ENCODE measurements at regions not wholly inside any gene's neighbourhood (a gene's known extent, or its start where the extent isn't known, plus 50 kb on each side); places are given as distances from the start of the nearest gene placed in this dataset.

GRCh38 chr7:17044861-17045260 is 163.1 kb upstream of the AGR3 start:
- H3K27ac Mint-ChIP-seq (ENCODE audit: unreplicated experiment): no peak overlapping the region
- Histone ChIP-seq H3K9ac (ENCODE audit: low read length) (no peak overlapping the region), H3K4me3 (ENCODE audit: insufficient read depth, low read depth, low read length) (no peak overlapping the region), H3K4me1 (ENCODE audit: insufficient read depth, low read length) (peaks cover 15% of the 10 kb centered on the region), H3K79me2 (ENCODE audit: insufficient read depth, low read length) (no peaks in the 10 kb centered on the region), H3K4me2 (ENCODE audit: low read length) (no peak overlapping the region), H3K27ac (ENCODE audit: low read depth, low read length) (no peak overlapping the region), H3K36me3 (ENCODE audit: insufficient read depth, low read length) (no peaks in the 10 kb centered on the region), H3K9me3 (ENCODE audit: insufficient read depth, low read depth, low read length) (no peaks in the 10 kb centered on the region), H3K27me3 (ENCODE audit: insufficient read depth, low read length) (no peaks in the 10 kb centered on the region), H4K20me1 (ENCODE audit: insufficient read depth, low read length) (no peaks in the 10 kb centered on the region), H2AFZ (ENCODE audit: low read depth, low read length) (no peak overlapping the region)
- peaks cover 8% of the 10 kb centered on the region for H3K4me1 Mint-ChIP-seq (ENCODE audit: low read depth, unreplicated experiment)
- TF ChIP-seq CTCF (IDR thresholded peaks at IDR 0.05; ENCODE audit: insufficient read depth, low read depth, low read length): no peak
- TF ChIP-seq EZH2 (IDR thresholded peaks at IDR 0.05; ENCODE audit: insufficient read depth, low read length): no peak
- H3K36me3 Mint-ChIP-seq (ENCODE audit: low read depth, unreplicated experiment): peaks cover 2% of the 10 kb centered on the region
- peak; percentile 17 for FAIRE-seq
- peaks cover 3% of the 10 kb centered on the region for H3K9me3 Mint-ChIP-seq (ENCODE audit: unreplicated experiment)
- no peaks in the 10 kb centered on the region for H3K27me3 Mint-ChIP-seq (ENCODE audit: low read depth, unreplicated experiment)
- no peak overlapping the region for H3K4me3 Mint-ChIP-seq (ENCODE audit: unreplicated experiment)
- DNase-seq (ENCODE audit: low read depth): no peak

DNA sequence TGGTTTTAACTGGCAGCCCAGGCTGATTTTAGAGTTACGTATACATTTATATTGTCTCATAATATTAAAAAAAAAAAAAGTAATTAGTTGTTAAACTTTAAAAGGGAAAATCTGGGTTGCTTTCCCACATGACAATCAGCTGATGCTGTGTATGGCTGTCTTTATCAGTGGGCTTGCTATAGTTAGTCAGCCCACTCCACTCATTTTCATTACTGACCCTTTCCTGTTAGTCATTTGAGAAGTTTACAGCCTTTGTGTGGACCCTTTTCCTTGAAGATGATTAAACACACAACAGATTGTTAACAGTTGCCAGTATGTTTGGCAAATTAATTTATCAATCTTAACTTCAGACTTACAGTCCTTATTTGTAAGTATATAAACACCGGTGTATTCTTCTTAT is 164.5 kb upstream of the AGR3 start:
- H3K79me2 ChIP-seq (ENCODE audit: insufficient read depth, low read length): no peaks in the 10 kb centered on the region
- no peak overlapping the region for H3K4me3 Mint-ChIP-seq (ENCODE audit: unreplicated experiment)

More for the DNA sequence above, 164.5 kb upstream of the AGR3 start:
- TF ChIP-seq CTCF (IDR thresholded peaks at IDR 0.05; ENCODE audit: insufficient read depth, low read depth, low read length) (no peak), EZH2 (IDR thresholded peaks at IDR 0.05; ENCODE audit: insufficient read depth, low read length) (no peak)
- Histone ChIP-seq H3K9ac (ENCODE audit: low read length) (no peak overlapping the region), H3K36me3 (ENCODE audit: insufficient read depth, low read length) (no peaks in the 10 kb centered on the region), H3K4me2 (ENCODE audit: low read length) (no peak overlapping the region), H3K27me3 (ENCODE audit: insufficient read depth, low read length) (no peaks in the 10 kb centered on the region), H2AFZ (ENCODE audit: low read depth, low read length) (no peak overlapping the region), H3K4me3 (ENCODE audit: insufficient read depth, low read depth, low read length) (no peak overlapping the region), H3K9me3 (ENCODE audit: insufficient read depth, low read depth, low read length) (no peaks in the 10 kb centered on the region), H4K20me1 (ENCODE audit: insufficient read depth, low read length) (no peaks in the 10 kb centered on the region), H3K4me1 (ENCODE audit: insufficient read depth, low read length) (peaks cover 12% of the 10 kb centered on the region), H3K27ac (ENCODE audit: low read depth, low read length) (no peak overlapping the region)
- Mint-ChIP-seq H3K36me3 (ENCODE audit: low read depth, unreplicated experiment) (peaks cover 2% of the 10 kb centered on the region), H3K27me3 (ENCODE audit: low read depth, unreplicated experiment) (no peaks in the 10 kb centered on the region), H3K27ac (ENCODE audit: unreplicated experiment) (no peak overlapping the region), H3K4me1 (ENCODE audit: low read depth, unreplicated experiment) (peaks cover 8% of the 10 kb centered on the region), H3K9me3 (ENCODE audit: unreplicated experiment) (no peaks in the 10 kb centered on the region)
- FAIRE-seq (no peak), DNase-seq (ENCODE audit: low read depth) (no peak)
